GM12891 (cell line): ENCODE measurements at regions not wholly inside any gene's neighbourhood (a gene's known extent, or its start where the extent isn't known, plus 50 kb on each side); places are given as distances from the start of the nearest gene placed in this dataset.

Experiments
- POLR2A ChIP-seq: IDR thresholded peaks from 2 replicates; pipeline ENCODE4 v1.6.1; 2011; ENCODE audit warnings: low read depth, low read length, control low read depth
- POLR2AphosphoS5 ChIP-seq: IDR thresholded peaks from 2 replicates; pipeline ENCODE4 v1.6.1; 2011; ENCODE audit warnings: low read depth, low read length, control low read depth
- POU2F2 ChIP-seq: IDR thresholded peaks from 2 replicates; pipeline ENCODE4 v1.6.1; 2011; ENCODE audit warnings: low read depth, mild to moderate bottlenecking, control low read depth, low read length, moderate library complexity
- SPI1 ChIP-seq: IDR thresholded peaks from 2 replicates; pipeline ENCODE4 v1.6.1; 2011; ENCODE audit warnings: low read depth, low read length, control low read depth
- TAF1 ChIP-seq: IDR thresholded peaks from 2 replicates; pipeline ENCODE4 v1.6.1; 2011; ENCODE audit warnings: low read depth, low read length, control low read depth

DNA sequence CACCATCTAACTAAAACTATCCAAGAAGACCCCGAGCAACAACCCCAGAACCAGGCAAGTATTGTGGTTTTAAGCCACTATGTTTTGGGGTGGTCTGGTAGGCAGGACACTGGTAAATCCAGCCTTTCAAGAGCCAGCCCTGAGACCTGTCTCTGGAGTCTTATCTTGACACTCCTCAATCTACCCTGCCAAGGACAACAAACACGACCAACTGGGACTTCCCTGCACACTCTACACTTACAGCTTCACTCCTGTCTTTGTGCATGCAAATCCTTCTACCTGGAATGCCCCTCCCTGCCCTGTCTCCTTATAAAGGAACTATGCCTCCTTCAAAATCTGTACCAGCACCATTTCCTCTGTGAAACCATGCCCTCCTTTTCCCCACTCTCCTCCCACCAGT is 107.3 kb downstream of the RPL27A start:
- TF ChIP-seq SPI1, result no peak
- no peak for TF ChIP-seq POLR2A
- TF ChIP-seq POLR2AphosphoS5, result no peak
- TF ChIP-seq TAF1, result no peak
- TF ChIP-seq POU2F2, result no peak
